Activated CD4-positive, alpha-beta T cell treated with anti-CD3 and anti-CD28 coated beads, Interleukin-2, amount 10 ng/mL, durations not matched to agents 7 days and 5 days (primary cell): ENCODE measurements at regions not wholly inside any gene's neighbourhood (a gene's known extent, or its start where the extent isn't known, plus 50 kb on each side); places are given as distances from the start of the nearest gene placed in this dataset.

ENCODE experiments used
- CTCF ChIA-PET: fragments of 350-600 bp; sonication (Branson Sonifier 250); formaldehyde crosslinking; loops from one replicate; lab custom pipeline; 2021; ENCODE audit warnings: antibody characterized with exemption; lab: Charles Lee
- POLR2A ChIA-PET: fragments of 350-600 bp; sonication (Branson Sonifier 250); formaldehyde crosslinking; loops from one replicate; lab custom pipeline; 2021; ENCODE audit warnings: antibody characterized with exemption; lab: Charles Lee
- DNase-seq: peaks from one replicate; pipeline ENCODE4 v3.0.0-alpha.2; 2020
- H3K27ac Mint-ChIP-seq: one replicate; pipeline ENCODE4 v1.8.0; 2021; ENCODE audit warnings: mild to moderate bottlenecking, moderate library complexity, mixed read lengths
- H3K27me3 Mint-ChIP-seq: one replicate; pipeline ENCODE4 v1.8.0; 2021; ENCODE audit warnings: mixed read lengths
- H3K36me3 Mint-ChIP-seq: one replicate; pipeline ENCODE4 v1.8.0; 2021; ENCODE audit warnings: low read depth, mixed read lengths
- H3K4me1 Mint-ChIP-seq: one replicate; pipeline ENCODE4 v1.8.0; 2021; ENCODE audit warnings: mixed read lengths
- H3K4me3 Mint-ChIP-seq: one replicate; pipeline ENCODE4 v1.8.0; 2021; ENCODE audit warnings: mild to moderate bottlenecking, moderate library complexity, mixed read lengths
- H3K9me3 Mint-ChIP-seq: one replicate; pipeline ENCODE4 v1.8.0; 2021; ENCODE audit warnings: mixed read lengths

DNA sequence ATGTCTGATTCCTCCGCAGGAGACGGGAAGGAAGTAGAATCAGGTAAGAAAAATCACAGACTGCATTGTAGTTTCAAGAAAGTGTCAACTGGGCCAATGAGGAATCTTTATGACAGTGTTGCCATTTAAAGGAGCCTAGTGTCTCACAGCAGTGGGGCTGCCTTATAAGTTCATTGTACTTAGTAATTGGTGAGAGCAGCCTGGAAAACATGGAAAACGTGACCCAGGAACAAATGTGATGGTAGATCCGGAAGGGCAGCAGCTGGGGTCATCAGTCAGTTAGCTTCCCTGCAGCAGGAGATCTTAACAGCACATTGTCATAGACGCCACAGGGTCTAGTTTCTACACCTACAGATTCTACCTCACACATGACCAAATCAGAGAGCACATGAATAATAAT lies 630.0 kb upstream of the LMO3 start:
- Mint-ChIP-seq H3K4me1 (no peaks in the 10 kb centered on the region), H3K36me3 (no peaks in the 10 kb centered on the region), H3K27ac (no peak overlapping the region), H3K9me3 (peaks cover 12% of the 10 kb centered on the region), H3K27me3 (no peaks in the 10 kb centered on the region), H3K4me3 (no peak overlapping the region)
- DNase-seq, result no peak
- CTCF ChIA-PET, result no interaction called here
- POLR2A ChIA-PET, result no interaction called here

DNA sequence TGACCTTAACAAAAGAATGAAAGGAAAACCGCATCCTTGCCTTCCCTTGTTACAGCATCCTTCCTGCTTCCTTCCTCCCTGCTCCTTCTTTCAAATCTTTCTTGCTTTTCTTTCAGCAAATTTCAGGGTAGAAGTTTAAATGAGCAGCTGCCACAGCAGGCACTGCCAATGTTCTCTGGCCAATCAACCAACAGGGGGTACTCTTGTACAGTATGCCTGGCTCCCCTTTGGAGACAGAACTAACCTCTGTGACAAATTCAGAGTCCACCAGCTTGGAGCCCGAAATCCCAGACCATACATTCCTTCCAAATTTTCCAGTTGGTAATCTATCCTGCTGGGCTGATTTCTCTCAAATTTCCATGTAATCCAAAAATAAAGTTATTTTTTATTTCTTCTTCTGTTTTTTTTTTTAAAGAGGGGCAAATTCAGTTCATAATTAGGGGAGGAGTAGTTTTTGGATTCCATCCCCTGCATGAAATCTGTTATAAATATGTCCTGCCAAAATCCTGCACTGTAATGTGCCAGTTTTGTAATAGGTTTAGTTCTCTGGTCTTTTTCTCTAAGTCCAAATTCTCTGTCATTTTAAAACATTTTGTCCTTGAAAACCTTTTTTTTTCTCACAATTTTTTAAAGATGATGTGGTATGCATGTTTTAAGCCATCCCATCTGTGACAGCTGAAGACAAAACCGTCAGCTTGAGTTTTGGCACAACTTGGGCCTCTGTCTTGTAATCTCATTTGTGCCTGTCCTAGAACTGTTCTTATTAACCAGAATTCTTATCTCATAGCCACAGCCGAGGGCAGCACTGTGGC lies 610.0 kb upstream of the LMO3 start:
- no peaks in the 10 kb centered on the region for H3K4me1 Mint-ChIP-seq
- DNase-seq, result no peak
- ChIA-PET POLR2A (no interaction called here), CTCF (interaction anchor here (0.8 kb wide), 1 partner anchor 16 kb away, joined by 3 read pairs; no protein-coding TSS in a partner anchor)
- H3K36me3 Mint-ChIP-seq, result no peaks in the 10 kb centered on the region
- no peak overlapping the region for H3K4me3 Mint-ChIP-seq
- no peak overlapping the region for H3K27ac Mint-ChIP-seq
- H3K27me3 Mint-ChIP-seq, result no peaks in the 10 kb centered on the region
- peaks cover under 1% of the 10 kb centered on the region for H3K9me3 Mint-ChIP-seq

DNA sequence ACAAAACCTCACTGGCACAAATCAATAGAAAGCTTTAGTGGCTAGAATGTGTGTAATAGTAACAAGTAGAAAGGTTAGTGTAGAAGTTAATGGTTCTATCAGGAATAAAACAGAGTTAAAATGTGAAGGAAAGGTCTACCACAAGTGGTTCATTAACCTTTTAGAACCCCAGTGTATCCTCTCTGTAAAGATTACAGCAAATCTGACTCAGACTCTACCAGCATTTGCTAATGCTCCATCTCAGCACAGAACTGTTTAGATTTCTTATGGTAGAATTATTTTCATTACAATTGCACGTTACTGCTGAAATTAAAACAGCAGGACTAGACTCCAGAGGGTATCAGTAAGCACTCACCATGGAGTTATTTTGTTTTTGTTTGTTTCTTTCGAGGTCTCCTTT lies 609.0 kb upstream of the LMO3 start:
- peaks cover 3% of the 10 kb centered on the region for H3K9me3 Mint-ChIP-seq
- no peak for DNase-seq
- H3K27me3 Mint-ChIP-seq, result no peaks in the 10 kb centered on the region
- H3K4me3 Mint-ChIP-seq, result no peak overlapping the region
- H3K4me1 Mint-ChIP-seq, result no peaks in the 10 kb centered on the region
- ChIA-PET POLR2A (no interaction called here), CTCF (no interaction called here)
- H3K27ac Mint-ChIP-seq, result no peak overlapping the region
- H3K36me3 Mint-ChIP-seq, result no peaks in the 10 kb centered on the region

DNA sequence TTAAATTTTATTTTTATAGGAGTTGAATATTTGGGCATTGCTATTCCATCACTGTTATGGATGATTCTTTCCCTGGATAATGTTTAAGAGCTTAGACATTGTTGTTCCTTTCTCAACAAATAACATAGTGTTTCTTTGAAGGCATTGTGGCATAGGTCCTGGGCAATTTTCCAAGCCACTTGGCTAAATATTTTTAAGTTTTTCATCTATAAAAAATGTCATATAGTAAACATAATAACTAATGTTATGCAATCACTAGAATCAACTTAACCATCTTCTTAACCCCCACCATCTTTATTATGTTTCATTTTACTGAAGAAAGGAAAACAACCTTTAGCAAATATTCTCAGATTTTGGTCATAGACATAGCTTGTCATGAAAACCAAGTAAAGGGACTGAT lies 600.6 kb upstream of the LMO3 start:
- no peak overlapping the region for H3K4me3 Mint-ChIP-seq
- no peaks in the 10 kb centered on the region for H3K27me3 Mint-ChIP-seq
- H3K27ac Mint-ChIP-seq, result no peak overlapping the region
- H3K9me3 Mint-ChIP-seq, result peaks cover 12% of the 10 kb centered on the region
- CTCF ChIA-PET, result no interaction called here
- DNase-seq, result no peak
- H3K36me3 Mint-ChIP-seq, result no peaks in the 10 kb centered on the region
- no peaks in the 10 kb centered on the region for H3K4me1 Mint-ChIP-seq
- POLR2A ChIA-PET, result no interaction called here

DNA sequence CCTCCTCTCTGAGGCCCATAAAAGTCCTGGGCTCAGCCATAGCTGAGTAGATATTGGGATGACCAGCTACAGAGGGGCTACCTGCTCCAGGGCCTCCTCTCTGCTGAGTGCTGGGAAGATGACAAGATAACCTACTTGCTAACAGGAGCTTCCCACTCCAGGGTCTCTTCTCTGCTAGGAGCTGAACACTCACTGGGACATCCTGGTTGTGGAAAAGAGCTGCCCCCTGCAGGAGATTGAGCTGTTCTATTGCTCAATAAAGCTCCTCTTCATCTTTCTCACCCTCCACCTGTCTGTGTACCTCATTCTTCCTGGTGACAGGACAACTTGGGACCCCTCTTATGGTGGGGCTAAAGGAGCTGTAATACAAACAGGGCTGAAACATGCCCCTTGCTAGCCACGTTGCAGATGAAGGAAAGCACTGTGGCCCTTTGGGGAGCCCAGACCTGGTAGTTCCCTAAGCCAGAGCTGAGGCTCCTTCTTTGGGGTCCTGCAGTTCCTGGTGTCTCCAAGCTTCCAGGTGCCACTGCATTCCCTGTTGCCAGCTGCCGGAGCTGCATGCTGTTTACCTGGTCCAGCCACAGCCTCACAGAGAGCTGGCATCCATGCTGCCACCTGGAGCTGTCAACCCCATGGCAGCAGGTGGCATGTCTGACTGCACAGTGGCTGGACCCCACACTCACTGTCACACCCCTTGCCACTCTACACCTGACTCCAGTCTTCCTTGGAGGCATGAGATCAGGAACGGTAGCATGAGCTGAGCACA lies 598.5 kb upstream of the LMO3 start:
- Mint-ChIP-seq H3K27ac (no peak overlapping the region), H3K36me3 (no peaks in the 10 kb centered on the region), H3K9me3 (peaks cover 9% of the 10 kb centered on the region), H3K4me1 (no peaks in the 10 kb centered on the region), H3K4me3 (no peak overlapping the region), H3K27me3 (no peaks in the 10 kb centered on the region)
- ChIA-PET POLR2A (no interaction called here), CTCF (no interaction called here)
- DNase-seq, result no peak

DNA sequence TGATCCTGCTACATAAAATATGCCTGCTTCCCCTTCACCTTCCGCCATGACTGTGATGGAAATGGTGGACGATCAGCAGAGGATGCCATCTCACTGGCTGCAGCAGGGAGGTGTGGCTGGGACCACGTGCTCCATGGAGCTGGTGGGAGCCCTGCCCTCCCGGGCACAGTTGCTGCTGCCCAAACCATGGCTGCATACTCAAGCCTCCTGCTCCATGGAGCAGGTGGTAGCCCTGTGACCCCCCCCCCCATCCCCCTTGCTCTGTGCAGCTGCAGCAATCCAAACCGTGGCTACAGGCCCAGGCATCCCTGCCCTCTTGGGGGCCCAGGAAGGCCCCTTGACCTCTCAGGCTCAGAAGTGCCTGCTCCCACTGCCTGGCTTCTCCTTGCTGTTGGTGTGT lies 597.5 kb upstream of the LMO3 start:
- POLR2A ChIA-PET, result no interaction called here
- Mint-ChIP-seq H3K27me3 (no peaks in the 10 kb centered on the region), H3K36me3 (no peaks in the 10 kb centered on the region), H3K27ac (no peak overlapping the region), H3K4me3 (no peak overlapping the region), H3K9me3 (peaks cover 6% of the 10 kb centered on the region), H3K4me1 (no peaks in the 10 kb centered on the region)
- DNase-seq, result no peak
- CTCF ChIA-PET, result no interaction called here

DNA sequence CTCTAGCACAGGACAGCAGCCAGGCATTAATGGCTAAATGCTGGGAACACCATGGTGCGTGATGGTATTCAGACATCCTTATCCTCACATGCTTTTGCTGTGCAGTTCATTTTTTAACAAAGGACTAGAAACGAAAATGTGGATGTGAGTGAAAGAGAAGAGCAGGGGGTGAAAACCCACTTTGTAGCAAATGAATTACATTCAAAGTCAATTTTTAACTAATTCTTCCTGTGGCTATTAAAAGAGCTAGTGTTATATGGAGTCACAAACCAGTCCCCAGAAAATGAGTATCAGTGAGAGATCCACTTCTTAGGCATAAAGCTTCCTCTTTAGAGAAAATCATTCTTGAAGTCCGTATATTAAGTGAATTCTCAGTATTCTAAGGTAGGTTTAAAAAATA lies 592.0 kb upstream of the LMO3 start:
- Mint-ChIP-seq H3K9me3 (peaks cover 9% of the 10 kb centered on the region), H3K4me1 (no peaks in the 10 kb centered on the region), H3K36me3 (no peaks in the 10 kb centered on the region), H3K4me3 (no peak overlapping the region), H3K27me3 (no peaks in the 10 kb centered on the region), H3K27ac (no peak overlapping the region)
- ChIA-PET CTCF (no interaction called here), POLR2A (no interaction called here)
- DNase-seq, result no peak

DNA sequence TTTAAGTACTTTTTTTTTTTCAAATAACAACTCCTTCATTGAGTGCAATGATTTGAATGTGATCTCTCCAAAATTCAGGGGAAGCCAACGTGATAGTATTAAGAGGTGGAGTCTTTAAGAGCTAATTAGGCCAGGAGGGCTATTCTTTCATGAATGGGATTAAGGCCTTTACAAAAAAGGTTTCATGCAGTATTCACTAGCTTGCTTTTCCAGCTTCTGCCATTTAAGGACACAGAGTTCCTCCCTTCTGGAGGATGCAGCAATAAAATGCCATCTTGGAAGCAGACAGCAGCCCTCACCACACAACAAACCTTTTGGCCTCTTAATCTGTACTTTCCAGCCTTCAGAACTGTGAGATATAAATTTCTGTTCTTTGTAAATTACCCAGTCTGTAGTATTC lies 586.8 kb upstream of the LMO3 start:
- Mint-ChIP-seq H3K36me3 (no peaks in the 10 kb centered on the region), H3K4me1 (no peaks in the 10 kb centered on the region), H3K27ac (no peak overlapping the region), H3K9me3 (peaks cover 8% of the 10 kb centered on the region), H3K4me3 (no peak overlapping the region), H3K27me3 (no peaks in the 10 kb centered on the region)
- ChIA-PET CTCF (interaction anchor here (1.1 kb wide), 1 partner anchor 24 kb away, joined by 3 read pairs; no protein-coding TSS in a partner anchor), POLR2A (no interaction called here)
- no peak for DNase-seq

DNA sequence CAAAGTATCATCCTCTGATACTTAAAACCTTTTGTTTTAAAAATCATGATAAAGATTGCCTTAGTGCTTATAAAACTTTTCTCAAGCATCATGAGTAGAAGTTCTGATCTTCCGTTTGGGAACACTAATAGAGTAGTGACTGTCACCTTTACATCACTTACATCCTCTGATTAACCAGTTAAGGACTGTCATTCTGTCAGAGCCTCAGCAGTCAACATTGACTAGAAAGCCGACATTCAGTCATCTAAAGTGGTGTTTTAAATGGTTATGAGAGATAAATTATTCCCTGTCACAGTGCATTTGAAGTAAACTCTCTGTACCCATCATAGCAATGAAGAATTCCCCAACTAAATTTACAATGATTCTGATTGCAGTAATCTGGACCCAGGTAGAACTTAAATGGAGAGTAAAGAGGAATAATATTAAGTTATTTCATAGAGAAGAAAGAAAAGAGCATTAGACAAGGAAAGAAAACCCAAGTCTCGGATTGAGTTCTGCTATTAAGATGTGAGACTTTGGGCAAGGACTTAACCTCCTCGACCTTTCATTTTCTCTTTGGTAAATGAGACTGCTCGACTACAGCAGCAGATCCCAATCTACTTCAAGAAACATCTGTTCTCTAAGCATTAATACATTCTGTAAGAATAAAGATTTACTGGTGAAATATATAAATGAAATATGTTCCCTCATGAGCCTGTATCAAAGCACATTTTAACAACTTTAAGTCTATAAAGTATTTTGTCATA lies 563.9 kb upstream of the LMO3 start:
- POLR2A ChIA-PET, result no interaction called here
- Mint-ChIP-seq H3K4me1 (no peaks in the 10 kb centered on the region), H3K27ac (no peak overlapping the region), H3K9me3 (peaks cover 12% of the 10 kb centered on the region), H3K4me3 (no peak overlapping the region), H3K27me3 (no peaks in the 10 kb centered on the region), H3K36me3 (no peaks in the 10 kb centered on the region)
- CTCF ChIA-PET, result no interaction called here
- no peak for DNase-seq

DNA sequence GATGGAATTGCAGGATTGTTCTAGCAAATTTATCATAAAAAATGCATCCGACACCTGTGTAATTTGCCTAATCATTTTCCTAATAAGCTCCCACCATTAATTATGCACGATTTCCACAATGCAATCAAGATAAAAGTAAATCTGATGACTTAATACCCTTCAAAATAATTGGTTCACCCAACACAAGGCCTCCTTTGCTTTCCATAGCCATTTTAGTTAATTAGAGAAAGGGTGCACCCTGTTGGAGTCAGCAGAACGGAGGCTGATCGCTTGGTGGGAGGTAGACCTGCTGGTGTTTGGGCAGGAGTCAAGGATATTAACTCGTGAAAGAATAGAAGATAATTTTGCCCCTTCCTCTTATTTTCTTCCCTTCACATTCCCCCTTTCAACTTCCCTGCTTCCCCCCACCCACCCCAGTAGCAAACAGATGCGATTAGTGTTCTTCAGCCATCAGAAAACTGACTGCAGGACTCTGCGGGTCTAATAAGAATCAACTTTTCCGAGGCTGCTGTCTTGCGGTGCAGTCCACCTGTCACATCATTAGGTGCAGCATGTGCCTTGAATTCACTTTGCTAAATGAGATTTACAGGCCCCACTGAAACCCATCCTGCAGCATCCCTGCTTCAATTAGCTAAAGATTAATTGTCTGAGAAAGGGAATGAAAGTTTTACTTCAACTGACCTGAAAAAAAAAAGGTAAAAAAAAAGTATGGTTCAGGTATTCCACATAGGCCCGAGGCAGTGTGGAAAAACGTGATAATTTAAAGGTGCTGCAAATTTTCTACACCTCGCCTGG lies 553.7 kb upstream of the LMO3 start:
- H3K4me3 Mint-ChIP-seq, result no peak overlapping the region
- H3K36me3 Mint-ChIP-seq, result no peaks in the 10 kb centered on the region
- ChIA-PET CTCF (interaction anchor here (0.7 kb wide), 1 partner anchor 286 kb away, joined by 5 read pairs; no protein-coding TSS in a partner anchor), POLR2A (no interaction called here)
- H3K27me3 Mint-ChIP-seq, result no peaks in the 10 kb centered on the region
- H3K9me3 Mint-ChIP-seq, result peaks cover 3% of the 10 kb centered on the region
- no peaks in the 10 kb centered on the region for H3K4me1 Mint-ChIP-seq
- DNase-seq, result no peak
- no peak overlapping the region for H3K27ac Mint-ChIP-seq

DNA sequence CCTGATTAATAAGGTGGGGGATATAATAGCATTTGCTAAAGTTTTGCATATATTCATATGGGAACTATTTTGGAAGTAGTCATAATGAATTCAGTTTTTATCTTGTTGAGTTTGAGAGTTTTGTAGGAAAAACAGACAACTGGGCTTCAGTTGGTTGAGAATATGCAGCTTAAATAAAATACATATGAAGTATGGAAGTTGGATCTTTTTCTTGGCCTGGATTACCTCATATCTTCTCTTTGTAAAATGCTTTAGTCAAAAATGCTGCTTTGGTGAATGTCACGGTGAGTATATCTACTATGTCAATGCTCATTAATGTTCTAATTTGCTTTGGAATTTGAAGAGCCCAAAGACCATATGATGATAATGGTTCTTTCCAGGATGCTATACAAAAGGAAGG lies 552.2 kb upstream of the LMO3 start:
- H3K27ac Mint-ChIP-seq, result no peak overlapping the region
- no peak overlapping the region for H3K4me3 Mint-ChIP-seq
- CTCF ChIA-PET, result no interaction called here
- POLR2A ChIA-PET, result no interaction called here
- no peaks in the 10 kb centered on the region for H3K4me1 Mint-ChIP-seq
- DNase-seq, result no peak
- peaks cover 6% of the 10 kb centered on the region for H3K9me3 Mint-ChIP-seq
- H3K36me3 Mint-ChIP-seq, result no peaks in the 10 kb centered on the region
- no peaks in the 10 kb centered on the region for H3K27me3 Mint-ChIP-seq

DNA sequence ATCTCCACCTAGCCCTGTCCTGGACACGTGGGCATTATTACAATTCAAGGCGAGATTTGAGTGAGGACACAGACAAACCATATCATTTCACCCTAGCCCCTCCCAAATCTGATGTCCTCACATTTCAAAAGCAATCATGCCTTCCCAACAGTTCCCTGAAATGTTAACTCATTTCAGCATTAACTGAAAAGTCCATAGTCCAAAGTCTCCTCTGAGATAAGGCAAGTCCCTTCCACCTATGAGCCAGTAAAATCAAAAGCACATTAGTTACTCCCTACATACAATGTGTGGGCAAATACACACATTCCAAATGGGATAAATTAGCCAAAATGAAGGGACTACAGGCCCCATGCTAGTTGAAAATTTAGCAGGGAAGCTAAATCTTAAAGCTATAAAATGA lies 546.0 kb upstream of the LMO3 start:
- CTCF ChIA-PET, result no interaction called here
- no peaks in the 10 kb centered on the region for H3K36me3 Mint-ChIP-seq

More for the DNA sequence above, 546.0 kb upstream of the LMO3 start:
- Mint-ChIP-seq H3K4me1 (no peaks in the 10 kb centered on the region), H3K9me3 (peaks cover 12% of the 10 kb centered on the region), H3K4me3 (no peak overlapping the region), H3K27me3 (no peaks in the 10 kb centered on the region), H3K27ac (no peak overlapping the region)
- no peak for DNase-seq
- POLR2A ChIA-PET, result no interaction called here
